ENCODE measurements at regions not wholly inside any gene's neighbourhood (a gene's known extent, or its start where the extent isn't known, plus 50 kb on each side); places are given as distances from the start of the nearest gene placed in this dataset.
A peak's percentile ranks its signal among the peaks of the same experiment; 100 is the strongest.

DNA sequence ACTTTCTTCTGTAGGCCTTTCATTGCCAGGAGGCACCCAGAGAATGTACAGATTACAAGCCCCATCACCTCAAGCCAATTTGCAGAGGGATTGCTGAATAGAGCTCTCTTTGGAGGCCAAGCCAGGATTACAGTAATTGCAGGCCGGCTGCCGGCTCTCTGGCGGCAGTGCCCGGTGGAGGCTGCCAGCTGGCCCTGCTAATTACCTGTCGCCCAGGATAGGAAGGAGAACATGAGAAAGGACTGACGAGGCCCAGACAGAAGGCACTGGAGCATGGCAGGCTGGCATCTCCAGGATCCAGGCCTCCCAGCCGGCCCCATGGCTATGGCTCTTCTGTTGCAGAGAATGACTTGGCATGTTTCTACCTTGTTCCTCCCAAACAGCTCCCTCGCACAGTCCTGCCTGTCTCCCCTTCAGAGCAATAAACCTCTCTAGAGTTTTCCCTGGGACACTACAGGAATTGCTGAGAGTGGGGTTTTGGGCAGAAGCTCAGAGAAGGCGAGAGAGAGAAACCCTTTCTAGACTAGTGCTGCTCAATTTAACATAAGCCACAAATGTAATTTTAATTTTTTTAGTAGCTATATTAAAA lies 273.6 kb upstream of the PROK2 start:
- Histone ChIP-seq H3K27me3 (no peaks in the 10 kb centered on the region), H3K4me3 (no peak overlapping the region), H3K36me3 (no peaks in the 10 kb centered on the region), H3K27ac (no peak overlapping the region), H3K4me1 (no peaks in the 10 kb centered on the region), H3K9ac (no peak overlapping the region), H3K4me2 (no peak overlapping the region), H3K9me3 (replicated peaks in 1 of 11) (peaks cover 4 to 14% (median 6%) of the 10 kb centered on the region in 11 experiments; a peak in 21 of 22 replicates), H4K20me1 (no peaks in the 10 kb centered on the region)
- TF ChIP-seq Cebpa-rat (IDR thresholded peaks at IDR 0.05): no peak

DNA sequence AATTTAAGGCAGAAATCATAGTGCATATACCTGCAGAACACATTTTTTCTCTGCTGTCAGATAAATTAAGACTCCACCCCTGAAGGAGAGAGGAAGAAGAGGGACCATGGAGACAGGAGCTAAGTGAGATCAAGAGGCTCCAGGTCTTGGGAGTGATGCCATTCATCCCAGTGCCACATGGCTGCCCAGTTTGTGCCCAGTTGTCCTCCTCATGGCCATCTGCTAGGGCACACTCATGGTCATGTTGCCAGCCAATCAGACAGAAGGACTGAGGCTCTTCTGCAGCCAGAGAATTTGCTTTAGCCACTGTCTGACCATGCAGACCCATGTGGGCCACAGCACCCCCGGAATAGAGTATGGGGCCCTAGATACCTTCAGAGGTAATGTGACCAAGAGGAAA lies 270.5 kb upstream of the PROK2 start:
- Histone ChIP-seq H3K4me1 (no peaks in the 10 kb centered on the region), H4K20me1 (no peaks in the 10 kb centered on the region), H3K9me3 (replicated peaks in 1 of 11) (no peaks in the 10 kb centered on the region), H3K27ac (no peak overlapping the region), H3K4me3 (no peak overlapping the region), H3K27me3 (no peaks in the 10 kb centered on the region), H3K36me3 (no peaks in the 10 kb centered on the region), H3K9ac (no peak overlapping the region), H3K4me2 (no peak overlapping the region)
- TF ChIP-seq Cebpa-rat (IDR thresholded peaks at IDR 0.05): no peak

DNA sequence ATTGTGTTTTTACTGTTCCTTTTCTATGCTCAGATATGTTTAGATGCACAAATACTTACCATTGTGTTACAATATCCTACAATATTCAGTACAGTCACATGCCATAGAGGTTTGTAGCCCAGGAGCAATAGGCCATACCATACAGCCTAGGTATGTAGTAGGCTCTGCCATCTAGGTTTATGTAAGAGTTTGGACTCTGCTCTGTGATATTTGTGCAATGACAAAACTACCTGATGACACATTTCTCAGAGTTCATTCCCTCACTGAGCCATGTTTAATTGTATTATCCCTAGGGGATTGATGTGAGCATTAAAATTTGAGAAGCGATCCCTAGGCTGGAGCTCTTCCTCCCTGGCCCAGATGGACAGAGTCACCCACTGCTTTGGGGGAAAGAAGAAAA lies 270.0 kb upstream of the PROK2 start:
- Histone ChIP-seq H3K9me3 (replicated peaks in 1 of 11) (no peaks in the 10 kb centered on the region), H4K20me1 (no peaks in the 10 kb centered on the region), H3K4me3 (no peak overlapping the region), H3K36me3 (no peaks in the 10 kb centered on the region), H3K27me3 (no peaks in the 10 kb centered on the region), H3K4me1 (no peaks in the 10 kb centered on the region), H3K9ac (no peak overlapping the region), H3K4me2 (no peak overlapping the region), H3K27ac (no peak overlapping the region)
- no peak for TF ChIP-seq Cebpa-rat (IDR thresholded peaks at IDR 0.05)

DNA sequence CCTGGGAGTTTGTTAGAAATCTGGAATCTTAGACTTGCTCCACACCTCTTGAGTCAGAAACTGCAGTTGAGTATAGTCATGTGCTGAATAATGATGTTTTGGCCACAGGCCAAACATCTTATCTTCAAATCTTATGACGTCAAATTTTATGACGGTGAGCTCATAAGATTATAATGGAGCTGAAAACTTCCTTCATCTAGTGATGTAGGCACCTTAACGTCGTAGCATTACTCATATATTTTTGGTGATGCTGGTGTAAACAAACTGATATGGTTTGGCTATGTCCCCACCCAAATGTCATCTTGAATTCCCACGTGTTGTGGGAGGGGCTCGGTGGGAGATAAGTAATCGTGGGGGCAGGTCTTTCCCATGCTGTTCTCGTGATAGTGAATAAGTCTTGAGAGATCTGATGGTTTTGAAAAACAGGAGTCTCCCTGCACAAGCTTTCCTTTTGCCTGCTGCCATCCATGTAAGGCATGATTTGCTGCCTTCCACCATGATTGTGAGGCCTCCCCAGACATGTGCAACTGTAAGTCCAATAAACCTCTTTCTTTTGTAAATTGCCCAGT lies 268.0 kb upstream of the PROK2 start:
- Histone ChIP-seq H3K4me3 (no peak overlapping the region), H3K9me3 (replicated peaks in 1 of 11) (no peaks in the 10 kb centered on the region), H3K9ac (no peak overlapping the region), H4K20me1 (no peaks in the 10 kb centered on the region), H3K27me3 (no peaks in the 10 kb centered on the region), H3K4me2 (no peak overlapping the region), H3K36me3 (no peaks in the 10 kb centered on the region), H3K27ac (no peak overlapping the region), H3K4me1 (peaks cover 0 to 9% (median 0%) of the 10 kb centered on the region in 10 experiments; a peak in 8 of 20 replicates)
- no peak for TF ChIP-seq Cebpa-rat (IDR thresholded peaks at IDR 0.05)

DNA sequence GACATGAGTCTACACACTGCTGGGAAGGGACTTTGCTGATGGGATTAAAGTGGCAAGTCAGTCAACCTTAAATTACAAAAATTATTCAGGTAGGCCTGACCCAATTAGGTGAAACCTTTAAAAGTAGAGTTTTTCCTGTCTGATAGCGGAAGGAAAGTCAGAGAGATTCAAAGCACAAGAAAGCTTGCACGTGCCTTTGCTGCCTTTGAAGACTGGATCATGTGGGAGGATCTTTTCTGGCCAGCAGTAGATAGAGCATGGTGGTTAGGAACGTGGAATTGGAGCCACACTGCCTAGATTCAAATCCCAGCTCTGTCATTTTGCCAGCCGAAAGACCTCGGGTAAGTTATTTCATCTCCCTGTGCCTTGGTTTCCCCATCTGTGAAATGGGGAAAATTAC lies 265.8 kb upstream of the PROK2 start:
- Histone ChIP-seq H3K27ac (no peak overlapping the region), H3K36me3 (no peaks in the 10 kb centered on the region), H3K4me2 (no peak overlapping the region), H3K4me1 (peaks cover 0 to 9% (median 0%) of the 10 kb centered on the region in 10 experiments; a peak in 8 of 20 replicates), H3K4me3 (no peak overlapping the region), H3K9me3 (replicated peaks in 1 of 11) (no peaks in the 10 kb centered on the region), H3K9ac (no peak overlapping the region), H4K20me1 (no peaks in the 10 kb centered on the region), H3K27me3 (no peaks in the 10 kb centered on the region)
- TF ChIP-seq Cebpa-rat (IDR thresholded peaks at IDR 0.05): no peak

DNA sequence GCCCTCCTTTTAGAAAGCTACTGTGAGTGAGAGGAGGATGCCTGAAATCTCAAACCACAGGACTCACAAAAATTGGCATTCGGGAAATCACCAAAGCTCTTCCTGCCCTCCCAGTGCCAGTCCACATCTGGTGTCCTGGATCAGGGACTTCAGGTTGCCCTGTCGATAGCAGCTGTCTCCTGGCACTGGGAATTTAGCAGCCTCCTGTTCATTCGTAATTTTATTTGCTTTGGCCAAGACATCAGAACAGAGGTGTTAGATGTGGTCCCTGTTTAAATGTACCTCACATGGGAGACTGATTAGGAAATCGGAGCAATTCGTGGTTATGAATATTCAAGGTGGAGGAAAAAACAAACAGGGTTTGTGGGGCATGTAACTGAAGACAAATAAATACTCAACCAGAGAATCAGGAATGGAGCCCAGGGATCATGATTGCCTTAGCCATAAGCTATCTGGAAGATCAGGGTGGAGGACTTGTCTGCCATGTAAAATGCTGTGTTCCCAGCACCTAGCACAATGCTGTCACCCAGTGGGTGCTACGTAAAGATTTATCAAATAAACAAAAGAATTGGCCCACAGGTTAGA lies 265.2 kb upstream of the PROK2 start:
- Histone ChIP-seq H3K27me3 (no peaks in the 10 kb centered on the region), H4K20me1 (no peaks in the 10 kb centered on the region), H3K27ac (no peak overlapping the region), H3K9ac (no peak overlapping the region), H3K36me3 (no peaks in the 10 kb centered on the region), H3K9me3 (replicated peaks in 1 of 11) (no peaks in the 10 kb centered on the region), H3K4me3 (no peak overlapping the region), H3K4me2 (no peak overlapping the region), H3K4me1 (peaks cover 0 to 9% (median 0%) of the 10 kb centered on the region in 10 experiments; a peak in 8 of 20 replicates)
- TF ChIP-seq Cebpa-rat (IDR thresholded peaks at IDR 0.05): no peak

DNA sequence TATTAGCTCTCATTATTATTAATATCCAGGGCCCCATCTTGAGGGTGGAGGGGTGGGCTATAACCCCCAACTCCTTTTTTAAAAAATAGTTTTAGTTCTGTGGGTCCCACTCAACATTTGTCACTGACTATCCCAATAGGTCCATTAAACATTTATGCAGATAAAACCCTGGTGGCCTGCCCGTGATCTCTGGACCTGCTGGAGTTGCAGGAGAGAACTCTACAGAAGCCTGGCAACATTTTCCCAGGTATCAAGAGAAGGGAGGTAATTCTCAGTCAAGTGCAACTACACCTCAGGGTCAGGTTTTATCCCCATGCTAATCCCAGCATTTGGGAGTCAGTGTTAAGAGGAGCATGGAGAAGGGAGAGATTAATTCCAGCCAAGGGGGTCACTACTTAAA lies 264.4 kb upstream of the PROK2 start:
- peaks cover 0 to 12% (median 4%) of the 10 kb centered on the region in 10 experiments; a peak in 12 of 20 replicates for H3K4me1 ChIP-seq
- H3K27me3 ChIP-seq: no peaks in the 10 kb centered on the region
- no peak overlapping the region for H3K4me3 ChIP-seq
- no peaks in the 10 kb centered on the region for H3K36me3 ChIP-seq
- H3K9me3 ChIP-seq (replicated peaks in 1 of 11): no peaks in the 10 kb centered on the region
- H3K27ac ChIP-seq: no peak overlapping the region
- H3K4me2 ChIP-seq: no peak overlapping the region
- no peak for TF ChIP-seq Cebpa-rat (IDR thresholded peaks at IDR 0.05)
- H4K20me1 ChIP-seq: no peaks in the 10 kb centered on the region
- H3K9ac ChIP-seq: no peak overlapping the region

DNA sequence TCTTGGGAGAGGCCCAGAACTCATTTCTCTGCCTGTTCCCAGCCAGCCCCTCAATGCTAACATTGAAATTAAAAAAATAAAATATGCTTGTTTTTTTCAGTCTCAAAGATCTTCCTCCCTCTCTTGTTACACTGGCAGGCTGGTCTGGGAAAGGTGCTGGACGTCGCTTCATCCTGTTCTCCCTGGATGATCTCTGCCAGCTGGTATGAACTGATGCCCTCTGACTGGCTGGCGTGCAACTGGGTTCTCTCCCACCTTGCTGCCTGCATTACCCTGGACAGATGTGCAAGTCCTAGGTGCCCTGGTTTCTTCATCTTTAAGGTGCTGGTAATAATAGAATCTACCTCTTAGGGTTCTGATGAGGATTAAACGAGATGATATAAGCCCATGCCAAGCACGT lies 263.9 kb upstream of the PROK2 start:
- no peaks in the 10 kb centered on the region for H3K9me3 ChIP-seq (replicated peaks in 1 of 11)
- peaks cover 0 to 17% (median 6%) of the 10 kb centered on the region in 10 experiments; a peak in 12 of 20 replicates for H3K4me1 ChIP-seq
- H3K36me3 ChIP-seq: no peaks in the 10 kb centered on the region
- H3K9ac ChIP-seq: no peak overlapping the region
- H3K27me3 ChIP-seq: no peaks in the 10 kb centered on the region
- peak overlapping the region in 5 of 11 experiments; percentile 12 to 46 (median 34); a peak in 4 of 22 replicates for H3K4me2 ChIP-seq
- no peak overlapping the region for H3K27ac ChIP-seq
- no peak overlapping the region for H3K4me3 ChIP-seq
- H4K20me1 ChIP-seq: no peaks in the 10 kb centered on the region
- no peak for TF ChIP-seq Cebpa-rat (IDR thresholded peaks at IDR 0.05)

DNA sequence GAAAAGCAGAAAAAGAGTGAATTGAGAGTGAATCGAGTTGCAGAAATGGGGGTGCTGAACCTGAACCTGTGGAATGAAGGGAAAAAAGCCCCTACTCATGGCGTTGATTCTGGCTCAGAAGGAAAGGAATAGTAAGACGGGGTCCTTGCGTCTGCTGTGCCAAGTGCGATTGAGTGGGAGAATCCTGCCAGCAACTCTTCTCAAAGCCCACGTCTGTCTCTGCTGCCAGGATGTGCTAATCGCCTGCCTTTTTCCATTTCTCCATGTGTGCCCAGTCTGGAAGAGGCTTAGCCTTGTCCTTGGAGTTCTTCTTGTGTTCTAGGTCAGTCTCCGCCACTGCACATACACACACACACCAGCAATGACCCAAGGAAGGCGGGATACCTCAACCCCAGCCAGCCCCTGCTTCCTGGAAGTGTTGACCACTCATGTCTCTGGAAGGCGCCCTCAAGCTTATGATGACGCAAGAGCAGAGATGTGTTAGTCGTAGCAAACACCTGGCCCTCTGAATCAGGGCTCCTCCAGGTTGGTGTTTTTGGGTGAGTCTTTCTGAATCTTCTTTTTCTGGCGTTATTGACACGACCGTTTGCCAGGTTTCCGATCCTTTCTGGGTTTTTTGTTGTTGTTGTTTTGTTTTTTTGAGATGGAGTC lies 262.4 kb upstream of the PROK2 start:
- Histone ChIP-seq H3K9ac (no peak overlapping the region), H3K27ac (no peak overlapping the region)
- TF ChIP-seq Cebpa-rat (IDR thresholded peaks at IDR 0.05): peak in 3 of 11 experiments; percentile 9 to 46 (median 34); a peak in 2 of 22 replicates

More for the DNA sequence above, 262.4 kb upstream of the PROK2 start:
- Histone ChIP-seq H3K9me3 (replicated peaks in 1 of 11) (no peaks in the 10 kb centered on the region), H3K4me2 (no peak overlapping the region), H4K20me1 (no peaks in the 10 kb centered on the region), H3K4me3 (no peak overlapping the region), H3K4me1 (peaks cover 0 to 32% (median 18%) of the 10 kb centered on the region in 10 experiments; a peak in 16 of 20 replicates), H3K36me3 (no peaks in the 10 kb centered on the region), H3K27me3 (no peaks in the 10 kb centered on the region)

Data from BLaER1 treated with 17β-estradiol and CSF1 and Interleukin-3, amounts not matched to agents 10 nM and 100 nM (cell line).